ENCODE measurements at regions not wholly inside any gene's neighbourhood (a gene's known extent, or its start where the extent isn't known, plus 50 kb on each side); places are given as distances from the start of the nearest gene placed in this dataset.

DNA sequence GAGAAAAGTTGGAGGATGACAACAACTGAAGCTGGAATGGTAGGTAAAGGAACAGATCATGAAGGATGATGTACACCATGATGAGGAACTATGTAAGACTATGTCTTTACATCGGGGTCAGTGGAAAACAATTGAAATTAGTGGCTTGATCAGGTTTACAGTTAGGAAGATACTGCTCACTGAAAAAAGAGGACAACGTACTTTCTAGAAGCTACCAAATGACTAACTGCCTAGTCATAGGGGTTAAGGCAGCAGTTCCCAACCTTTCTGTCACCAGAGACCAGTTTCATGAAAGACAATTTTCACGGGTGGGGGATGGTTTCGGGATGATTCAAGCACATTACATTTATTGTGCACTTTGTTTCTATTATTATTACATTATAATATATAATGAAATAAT, 91.6 kb upstream of the ANKRD1 start:
- Histone ChIP-seq H3K4me1 (no peaks in the 10 kb centered on the region), H3K4me3 (no peak overlapping the region), H3K9me3 (no peaks in the 10 kb centered on the region), H3K27me3 (ENCODE audit: low read depth) (no peaks in the 10 kb centered on the region), H3K27ac (no peak overlapping the region), H3K36me3 (no peaks in the 10 kb centered on the region)
- no peak for ATAC-seq
- no peak for DNase-seq
- intact Hi-C loops (cut with DNase I), result no loop called here
- no peak for TF ChIP-seq CTCF (IDR thresholded peaks at IDR 0.05)

DNA sequence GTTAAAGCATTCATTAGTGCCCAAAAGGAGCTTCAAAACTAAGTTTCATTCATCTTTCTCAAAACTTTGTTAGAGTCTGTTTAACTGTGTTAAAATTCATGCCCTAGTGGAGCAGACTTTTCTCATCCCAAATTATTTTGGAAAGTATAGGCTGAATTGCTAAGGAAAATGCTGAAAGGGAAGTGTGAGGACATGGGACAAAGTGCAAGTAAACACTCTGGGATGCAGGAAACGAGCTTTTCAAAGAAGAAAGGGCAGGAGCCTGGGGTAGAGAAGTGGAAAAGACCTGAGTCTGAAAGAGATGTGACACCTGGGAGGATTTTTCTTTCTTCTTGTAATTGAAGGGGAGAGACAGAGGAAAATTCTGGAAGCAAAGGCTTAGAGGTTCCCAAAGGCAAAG, 93.1 kb upstream of the ANKRD1 start:
- DNase-seq, result no peak
- intact Hi-C loops (cut with DNase I), result no loop called here

GRCh38 chr10:91017198-91017597, 96.3 kb upstream of the ANKRD1 start:
- Histone ChIP-seq H3K36me3 (no peaks in the 10 kb centered on the region), H3K4me3 (no peak overlapping the region), H3K27me3 (ENCODE audit: low read depth) (no peaks in the 10 kb centered on the region), H3K27ac (no peak overlapping the region), H3K4me1 (peaks cover under 1% of the 10 kb centered on the region), H3K9me3 (no peaks in the 10 kb centered on the region)
- no peak for ATAC-seq
- DNase-seq, result no peak
- intact Hi-C loops (cut with DNase I), result no loop called here
- no peak for TF ChIP-seq CTCF (IDR thresholded peaks at IDR 0.05)

More for the DNA sequence above, 93.1 kb upstream of the ANKRD1 start:
- Histone ChIP-seq H3K27me3 (ENCODE audit: low read depth) (no peaks in the 10 kb centered on the region), H3K36me3 (no peaks in the 10 kb centered on the region), H3K4me1 (no peaks in the 10 kb centered on the region), H3K9me3 (no peaks in the 10 kb centered on the region), H3K4me3 (no peak overlapping the region), H3K27ac (no peak overlapping the region)
- ATAC-seq, result no peak
- TF ChIP-seq CTCF (IDR thresholded peaks at IDR 0.05), result no peak

DNA sequence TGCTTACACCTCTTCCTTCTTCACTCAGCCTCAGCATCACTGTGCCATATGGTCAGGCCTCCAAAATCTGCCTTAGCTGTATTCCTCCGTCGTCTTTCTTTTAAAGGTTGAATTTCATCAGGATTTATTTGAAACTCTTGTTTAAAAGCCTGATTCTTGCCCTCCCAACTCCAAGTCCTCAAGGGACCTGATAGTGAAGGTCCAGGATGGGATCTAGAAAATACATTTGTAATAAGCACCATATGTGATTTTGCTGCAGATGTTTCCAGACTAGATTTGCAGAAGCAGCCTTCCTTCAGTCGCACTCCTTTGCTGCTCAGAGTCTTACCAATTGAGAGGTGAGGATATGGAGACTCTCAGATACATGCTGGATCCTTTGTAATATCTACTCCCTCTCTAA, 101.0 kb upstream of the ANKRD1 start:
- no peaks in the 10 kb centered on the region for H3K27me3 ChIP-seq (ENCODE audit: low read depth)
- no peaks in the 10 kb centered on the region for H3K9me3 ChIP-seq
- H3K27ac ChIP-seq, result no peak overlapping the region
- no peak for TF ChIP-seq CTCF (IDR thresholded peaks at IDR 0.05)
- intact Hi-C loops (cut with DNase I), result no loop called here
- DNase-seq (no peak), ATAC-seq (no peak)
- no peaks in the 10 kb centered on the region for H3K36me3 ChIP-seq
- H3K4me3 ChIP-seq, result no peak overlapping the region
- peaks cover 14% of the 10 kb centered on the region for H3K4me1 ChIP-seq

- intact Hi-C loops (cut with DNase I), result no loop called here
- Histone ChIP-seq H3K27me3 (ENCODE audit: low read depth) (no peaks in the 10 kb centered on the region), H3K36me3 (no peaks in the 10 kb centered on the region), H3K9me3 (no peaks in the 10 kb centered on the region), H3K27ac (peak overlapping the region; percentile 31), H3K4me1 (peaks cover 14% of the 10 kb centered on the region), H3K4me3 (no peak overlapping the region)
- TF ChIP-seq CTCF (IDR thresholded peaks at IDR 0.05), result no peak
- ATAC-seq (no peak), DNase-seq (no peak)
Measured at GRCh38 chr10:91022390-91022789, 101.5 kb upstream of the ANKRD1 start.

All from lower lobe of right lung (tissue), 2 donors.